ENCODE measurements at regions not wholly inside any gene's neighbourhood (a gene's known extent, or its start where the extent isn't known, plus 50 kb on each side); places are given as distances from the start of the nearest gene placed in this dataset.

GRCh38 chr2:198321522-198322088 is 517.2 kb downstream of the PLCL1 start:
- TF ChIP-seq CTCF (conservative IDR thresholded peaks at IDR 0.05; ENCODE audit: low read depth, low read length), result no peak
- no peak for TF ChIP-seq EZH2 (IDR thresholded peaks at IDR 0.05; ENCODE audit: borderline replicate concordance, low read depth, low read length, poor library complexity, severe bottlenecking)

Measured in A673 (cell line).